Epithelial cell of esophagus (primary cell): ENCODE measurements at regions not wholly inside any gene's neighbourhood (a gene's known extent, or its start where the extent isn't known, plus 50 kb on each side); places are given as distances from the start of the nearest gene placed in this dataset.

Experiments
- DNase-seq: peaks from one replicate; pipeline ENCODE4 v3.0.0; 2010; ENCODE audit warnings: low read depth
- H3K4me3 ChIP-seq: 2 replicates; pipeline ENCODE4 v1.5.1; 2011; ENCODE audit warnings: mild to moderate bottlenecking, low read length, control low read depth
- CTCF ChIP-seq: IDR thresholded peaks from 2 replicates; pipeline ENCODE4 v1.5.1; 2011; ENCODE audit warnings: low read depth, mild to moderate bottlenecking, low read length, control low read depth, inconsistent platforms; ENCODE audit not compliant: insufficient read depth; ENCODE audit errors: missing control alignments

- no peak for DNase-seq
- TF ChIP-seq CTCF: no peak
Observed at GRCh38 chr10:58993480-58994221, 182.8 kb upstream of the PHYHIPL start.

GRCh38 chr10:58994226-58995057 lies 182.0 kb upstream of the PHYHIPL start:
- TF ChIP-seq CTCF: no peak
- H3K4me3 ChIP-seq: no peak overlapping the region

More at GRCh38 chr10:58993480-58994221, 182.8 kb upstream of the PHYHIPL start:
- no peak overlapping the region for H3K4me3 ChIP-seq

GRCh38 chr10:58995058-58995596 lies 181.3 kb upstream of the PHYHIPL start:
- no peak for TF ChIP-seq CTCF
- DNase-seq: no peak
- no peak overlapping the region for H3K4me3 ChIP-seq

More at GRCh38 chr10:58994226-58995057, 182.0 kb upstream of the PHYHIPL start:
- DNase-seq: peak; percentile 24

- no peak overlapping the region for H3K4me3 ChIP-seq
- DNase-seq: no peak
- TF ChIP-seq CTCF: no peak
Observed at GRCh38 chr10:58996063-58996462, 180.4 kb upstream of the PHYHIPL start.

- H3K4me3 ChIP-seq: no peak overlapping the region
- DNase-seq: no peak
- no peak for TF ChIP-seq CTCF
Observed at GRCh38 chr10:58996866-58997265, 179.6 kb upstream of the PHYHIPL start.

GRCh38 chr10:58998924-58999713 lies 177.3 kb upstream of the PHYHIPL start:
- no peak for DNase-seq
- no peak overlapping the region for H3K4me3 ChIP-seq
- TF ChIP-seq CTCF: no peak
